NCI-H526 treated with DMSO at 0.1 percent for 48 hours (cell line): ENCODE measurements at regions not wholly inside any gene's neighbourhood (a gene's known extent, or its start where the extent isn't known, plus 50 kb on each side); places are given as distances from the start of the nearest gene placed in this dataset.

ENCODE experiments used
- DNase-seq: peaks from one replicate; lab custom pipeline; 2025; lab: John Stamatoyannopoulos, UW

GRCh38 chr1:238546118-238546517 is 655.4 kb upstream of the ZP4 start:
- DNase-seq, result no peak

- no peak for DNase-seq
Measured at GRCh38 chr1:238537641-238538040, 646.9 kb upstream of the ZP4 start.

GRCh38 chr1:238530209-238530851 is 639.6 kb upstream of the ZP4 start:
- DNase-seq, result no peak

- no peak for DNase-seq
Measured at GRCh38 chr1:238517711-238518110, 627.0 kb upstream of the ZP4 start.

- no peak for DNase-seq
Measured at GRCh38 chr1:238501290-238501689, 610.6 kb upstream of the ZP4 start.

- no peak for DNase-seq
Measured at GRCh38 chr1:238499021-238499420, 608.3 kb upstream of the ZP4 start.

- DNase-seq, result no peak
Measured at GRCh38 chr1:238492271-238492670, 601.5 kb upstream of the ZP4 start.

- no peak for DNase-seq
Measured at GRCh38 chr1:238491265-238491664, 600.5 kb upstream of the ZP4 start.

- DNase-seq, result no peak
Measured at GRCh38 chr1:238489006-238489405, 598.3 kb upstream of the ZP4 start.

- DNase-seq, result no peak
Measured at GRCh38 chr1:238488401-238488800, 597.7 kb upstream of the ZP4 start.

GRCh38 chr1:238487931-238488330 is 597.2 kb upstream of the ZP4 start:
- no peak for DNase-seq

- no peak for DNase-seq
Measured at GRCh38 chr1:238485912-238486209, 595.1 kb upstream of the ZP4 start.

- no peak for DNase-seq
Measured at GRCh38 chr1:238485057-238485911, 594.6 kb upstream of the ZP4 start.

- no peak for DNase-seq
Measured at GRCh38 chr1:238484121-238484520, 593.4 kb upstream of the ZP4 start.

GRCh38 chr1:238476841-238477240 is 586.1 kb upstream of the ZP4 start:
- no peak for DNase-seq

GRCh38 chr1:238475712-238476111 is 585.0 kb upstream of the ZP4 start:
- DNase-seq, result no peak

GRCh38 chr1:238474263-238474662 is 583.5 kb upstream of the ZP4 start:
- no peak for DNase-seq

- no peak for DNase-seq
Measured at GRCh38 chr1:238469146-238469631, 578.5 kb upstream of the ZP4 start.

- no peak for DNase-seq
Measured at GRCh38 chr1:238468068-238468467, 577.3 kb upstream of the ZP4 start.

- DNase-seq, result no peak
Measured at GRCh38 chr1:238466459-238466858, 575.7 kb upstream of the ZP4 start.

- no peak for DNase-seq
Measured at GRCh38 chr1:238465449-238465848, 574.7 kb upstream of the ZP4 start.

- no peak for DNase-seq
Measured at GRCh38 chr1:238458899-238459298, 568.2 kb upstream of the ZP4 start.

GRCh38 chr1:238457610-238458009 is 566.9 kb upstream of the ZP4 start:
- no peak for DNase-seq
